AG04449 (cell line): ENCODE measurements at regions not wholly inside any gene's neighbourhood (a gene's known extent, or its start where the extent isn't known, plus 50 kb on each side); places are given as distances from the start of the nearest gene placed in this dataset.

Source experiments
- CTCF ChIA-PET: fragments of 350-600 bp; formaldehyde crosslinking; extraction: SDS; loops from one replicate; lab custom pipeline; 2021; ENCODE audit warnings: antibody characterized with exemption; lab: Yijun Ruan, JAX
- POLR2A ChIA-PET: fragments of 400-600, 350-600 bp; formaldehyde crosslinking; extraction: SDS; loops from one replicate; lab custom pipeline; 2020; ENCODE audit warnings: antibody characterized with exemption, inconsistent platforms; lab: Yijun Ruan, JAX
- DNase-seq: peaks from one replicate; pipeline ENCODE4 v3.0.0-alpha.2; 2010; ENCODE audit warnings: low read depth, low spot score
- H3K4me3 ChIP-seq: 2 replicates; pipeline ENCODE4 v1.5.1; 2011; ENCODE audit warnings: low read depth, mild to moderate bottlenecking, control low read depth, low read length
- TF ChIP-seq, protein P1 (sequence below): IDR thresholded peaks from one replicate; pipeline ENCODE4 v1.5.1; 2011; ENCODE audit warnings: mild to moderate bottlenecking, moderate library complexity, low read length, control low read depth, inconsistent platforms; ENCODE audit not compliant: insufficient read depth; ENCODE audit errors: missing control alignments

DNA sequence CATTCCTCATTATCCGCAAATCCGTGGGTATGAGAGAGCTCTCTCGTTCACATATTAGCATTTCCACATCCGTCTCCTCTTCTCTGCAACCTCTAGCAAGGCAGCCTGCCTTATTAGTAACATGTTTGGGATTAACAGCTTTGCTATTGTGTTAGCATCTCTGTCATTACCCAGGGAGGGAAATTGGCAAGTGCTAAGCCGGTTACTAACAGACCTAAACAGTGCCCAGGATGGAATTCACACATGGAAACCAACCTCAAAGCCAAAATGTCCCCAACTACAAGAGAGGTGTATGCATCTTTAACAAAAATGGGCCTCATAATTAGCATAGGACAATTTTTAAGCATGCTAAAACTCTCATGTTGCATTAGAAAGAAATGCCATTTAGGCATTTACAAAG lies 309.0 kb upstream of the MEIS1 start:
- CTCF ChIA-PET, result no interaction called here
- TF ChIP-seq, protein P1, sequence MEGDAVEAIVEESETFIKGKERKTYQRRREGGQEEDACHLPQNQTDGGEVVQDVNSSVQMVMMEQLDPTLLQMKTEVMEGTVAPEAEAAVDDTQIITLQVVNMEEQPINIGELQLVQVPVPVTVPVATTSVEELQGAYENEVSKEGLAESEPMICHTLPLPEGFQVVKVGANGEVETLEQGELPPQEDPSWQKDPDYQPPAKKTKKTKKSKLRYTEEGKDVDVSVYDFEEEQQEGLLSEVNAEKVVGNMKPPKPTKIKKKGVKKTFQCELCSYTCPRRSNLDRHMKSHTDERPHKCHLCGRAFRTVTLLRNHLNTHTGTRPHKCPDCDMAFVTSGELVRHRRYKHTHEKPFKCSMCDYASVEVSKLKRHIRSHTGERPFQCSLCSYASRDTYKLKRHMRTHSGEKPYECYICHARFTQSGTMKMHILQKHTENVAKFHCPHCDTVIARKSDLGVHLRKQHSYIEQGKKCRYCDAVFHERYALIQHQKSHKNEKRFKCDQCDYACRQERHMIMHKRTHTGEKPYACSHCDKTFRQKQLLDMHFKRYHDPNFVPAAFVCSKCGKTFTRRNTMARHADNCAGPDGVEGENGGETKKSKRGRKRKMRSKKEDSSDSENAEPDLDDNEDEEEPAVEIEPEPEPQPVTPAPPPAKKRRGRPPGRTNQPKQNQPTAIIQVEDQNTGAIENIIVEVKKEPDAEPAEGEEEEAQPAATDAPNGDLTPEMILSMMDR, result no peak
- H3K4me3 ChIP-seq, result no peak overlapping the region
- POLR2A ChIA-PET, result no interaction called here
- no peak for DNase-seq

DNA sequence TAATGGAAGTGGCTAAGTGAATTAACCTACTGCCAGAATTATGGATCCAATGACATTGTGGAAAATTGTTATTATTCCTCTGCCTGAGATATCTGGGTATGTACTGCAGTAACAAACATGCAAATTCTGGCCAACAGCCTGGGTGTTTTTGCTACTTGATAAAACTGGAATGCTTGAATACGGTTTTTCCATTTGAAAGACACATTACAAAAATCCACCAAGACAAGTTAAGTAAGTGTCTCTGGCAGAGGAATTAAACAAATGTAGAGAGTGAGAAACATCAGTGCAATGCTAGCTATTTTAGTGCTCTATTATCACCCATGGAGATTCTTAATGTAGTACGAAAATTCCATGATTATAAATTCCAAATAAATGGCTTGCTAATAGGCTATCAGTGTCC lies 312.4 kb upstream of the MEIS1 start:
- no peak for DNase-seq
- CTCF ChIA-PET, result no interaction called here
- no peak overlapping the region for H3K4me3 ChIP-seq
- TF ChIP-seq, protein P1, result no peak
- POLR2A ChIA-PET, result no interaction called here

DNA sequence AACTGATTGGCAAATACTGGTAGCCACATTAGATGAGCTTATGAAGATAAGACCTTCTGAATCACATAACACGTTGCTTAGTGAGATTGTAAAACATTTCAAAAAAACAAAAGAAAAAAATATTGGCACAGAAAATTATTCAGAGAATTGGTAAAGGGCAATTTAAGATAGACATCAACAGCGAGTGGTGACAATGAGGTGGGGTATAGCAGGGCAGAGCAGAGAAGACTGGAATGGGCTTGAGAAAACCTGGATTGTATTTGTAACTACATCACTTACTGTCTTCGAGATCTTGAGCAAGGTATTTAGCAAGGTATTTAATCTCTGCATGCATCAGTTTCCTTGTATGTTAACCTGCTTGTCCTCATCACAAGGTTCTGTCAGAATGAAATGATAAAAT lies 313.0 kb upstream of the MEIS1 start:
- DNase-seq, result no peak
- TF ChIP-seq, protein P1, result no peak
- POLR2A ChIA-PET, result no interaction called here
- no peak overlapping the region for H3K4me3 ChIP-seq
- CTCF ChIA-PET, result no interaction called here

DNA sequence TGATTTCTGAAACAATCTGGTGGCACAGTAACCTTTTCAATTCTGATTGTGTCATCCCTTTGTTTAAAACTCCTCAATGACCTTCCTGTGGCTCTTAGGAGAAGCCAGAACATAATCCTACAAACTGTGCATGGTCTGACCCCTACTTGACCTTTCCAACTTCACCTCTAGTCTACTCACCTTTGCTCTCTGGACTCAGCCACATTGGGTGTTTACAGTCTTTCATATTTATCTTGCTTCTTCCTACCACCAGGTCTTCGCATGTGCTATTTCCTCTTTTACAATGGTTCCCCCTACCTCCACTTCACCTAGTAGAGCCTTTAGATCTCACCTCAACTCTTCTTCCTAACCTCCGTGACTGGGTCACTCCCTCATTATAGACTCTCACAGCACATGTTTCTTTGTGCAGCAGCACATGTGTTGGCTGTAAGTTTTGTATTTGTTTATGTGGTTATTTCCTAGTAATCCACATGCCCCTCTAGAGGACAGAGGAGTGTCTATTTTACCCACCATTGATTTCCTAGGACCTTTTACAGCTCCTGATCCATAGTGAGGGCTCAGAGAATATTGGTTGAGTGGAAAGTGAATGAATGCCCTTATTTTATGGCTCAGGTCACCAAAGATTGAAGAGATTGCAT lies 320.8 kb upstream of the MEIS1 start:
- no peak for DNase-seq
- ChIA-PET CTCF (no interaction called here), POLR2A (no interaction called here)
- H3K4me3 ChIP-seq, result no peak overlapping the region
- TF ChIP-seq, protein P1, result no peak

DNA sequence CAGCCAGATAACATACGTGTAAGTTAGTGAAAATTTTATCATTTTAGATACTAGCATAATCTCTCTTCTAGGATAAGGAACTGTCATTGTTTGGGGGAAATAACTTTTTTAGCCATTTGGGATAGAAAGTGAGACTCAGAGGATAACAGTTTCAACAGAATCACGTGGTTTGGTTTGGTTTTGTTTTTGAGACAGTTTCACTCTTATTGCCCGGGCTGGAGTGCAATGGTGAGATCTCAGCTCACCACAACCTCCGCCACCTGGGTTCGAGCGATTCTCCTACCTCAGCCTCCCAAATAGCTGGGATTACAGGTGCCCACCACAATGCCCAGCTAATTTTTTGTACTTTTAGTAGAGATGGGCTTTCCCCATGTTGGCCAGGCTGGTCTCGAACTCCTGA lies 323.2 kb upstream of the MEIS1 start:
- no peak overlapping the region for H3K4me3 ChIP-seq
- POLR2A ChIA-PET, result no interaction called here
- TF ChIP-seq, protein P1, result no peak
- DNase-seq, result no peak
- CTCF ChIA-PET, result interaction anchor here (0.7 kb wide), 1 partner anchor 1623 kb away, joined by 3 read pairs; no protein-coding TSS in a partner anchor

DNA sequence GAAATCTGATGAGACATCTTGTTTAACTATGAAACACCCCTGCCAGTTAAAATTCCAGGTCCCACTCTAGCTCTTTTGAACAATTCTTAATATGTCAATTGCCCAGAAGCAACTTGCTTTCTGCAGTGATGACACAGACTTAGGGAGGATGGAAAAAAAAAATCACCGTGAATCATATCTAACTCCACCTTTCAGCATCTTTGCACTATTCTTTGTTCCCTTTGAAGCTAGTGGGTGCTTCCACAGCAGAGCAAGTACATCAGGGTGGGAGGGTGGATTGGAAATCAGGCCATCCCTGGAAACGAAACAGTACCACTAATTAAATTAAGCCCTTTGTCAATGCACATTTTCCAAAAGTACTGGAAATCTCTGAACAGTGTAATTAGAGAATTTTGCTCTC lies 324.3 kb upstream of the MEIS1 start:
- ChIA-PET CTCF (no interaction called here), POLR2A (no interaction called here)
- no peak for DNase-seq
- H3K4me3 ChIP-seq, result no peak overlapping the region
- TF ChIP-seq, protein P1, result no peak
